ENCODE measurements at regions not wholly inside any gene's neighbourhood (a gene's known extent, or its start where the extent isn't known, plus 50 kb on each side); places are given as distances from the start of the nearest gene placed in this dataset.

DNA sequence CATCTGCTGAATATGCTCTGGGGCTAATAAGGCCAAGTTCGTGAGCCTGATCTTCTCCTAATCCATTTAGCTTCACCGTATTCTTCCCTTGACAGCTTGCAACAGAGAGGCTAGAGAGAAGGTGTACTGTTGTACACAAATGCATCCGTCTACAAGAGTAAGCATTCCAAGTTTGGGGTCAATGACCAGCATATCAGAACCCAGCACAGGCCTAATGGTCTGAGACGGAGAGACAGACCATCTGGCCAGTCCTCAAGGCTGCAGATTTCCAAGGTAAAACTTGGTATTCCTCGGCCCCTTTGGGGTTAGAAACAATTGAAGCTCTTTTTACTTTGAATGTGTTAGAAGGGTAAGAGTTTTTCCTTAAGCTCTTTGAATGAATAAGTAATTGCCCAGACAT, 481.2 kb upstream of the KLF4 start:
- no peak for DNase-seq

DNA sequence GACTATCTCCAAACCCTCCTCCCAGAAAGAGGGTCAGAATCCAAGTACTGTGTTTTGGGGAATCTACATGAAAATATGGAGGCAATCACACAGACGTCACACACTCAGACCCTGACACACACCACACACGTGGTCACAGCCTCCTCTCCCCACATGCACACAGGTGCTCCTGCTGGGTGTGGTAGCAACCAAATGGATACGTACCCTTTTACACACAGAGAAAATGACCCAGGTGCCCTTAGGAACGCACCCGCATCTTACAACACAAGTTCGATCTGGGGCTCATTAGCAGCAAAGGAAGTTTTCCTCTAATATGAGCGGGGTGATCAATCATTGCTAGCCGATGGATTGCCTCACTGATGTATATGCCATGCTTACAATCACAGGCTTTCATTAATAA, 480.2 kb upstream of the KLF4 start:
- no peak for DNase-seq

DNA sequence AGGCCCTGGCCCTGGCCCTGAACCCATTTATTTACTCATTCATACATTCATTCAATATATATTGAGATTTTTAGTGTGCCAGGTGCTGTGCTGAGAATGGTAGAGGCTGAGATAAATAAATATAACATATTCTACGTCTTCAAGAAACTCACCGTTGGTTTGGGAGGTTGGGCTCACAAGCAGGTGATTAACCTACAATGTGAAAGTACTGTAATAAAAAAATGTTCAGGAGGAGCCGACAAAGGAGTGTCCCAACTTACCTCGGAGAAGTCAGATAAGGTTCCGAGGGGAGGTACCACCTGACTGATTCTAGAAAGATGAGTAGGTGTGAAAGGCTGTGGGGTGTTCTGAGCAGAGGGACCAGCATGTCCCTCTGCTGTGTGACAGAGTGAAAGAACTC, 479.6 kb upstream of the KLF4 start:
- no peak for DNase-seq

DNA sequence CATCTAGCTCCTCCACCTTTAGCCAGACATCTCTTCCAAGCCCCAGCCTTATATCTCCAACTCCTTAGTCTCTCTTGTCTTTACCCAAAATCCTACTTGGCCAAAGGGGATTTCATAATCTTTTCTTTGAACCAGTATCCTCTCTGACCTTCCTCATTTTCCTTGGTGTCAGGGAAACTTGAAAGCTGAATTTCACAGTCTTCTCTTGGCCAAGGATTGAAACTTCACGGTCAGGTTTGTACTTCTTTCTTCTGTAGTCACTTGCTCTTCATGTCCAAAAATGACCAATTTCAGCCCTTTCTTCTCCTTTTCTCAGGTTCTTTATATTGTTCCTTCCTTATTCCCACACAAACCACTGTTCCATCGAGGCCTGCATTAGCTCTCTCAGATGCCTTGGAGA, 473.7 kb upstream of the KLF4 start:
- no peak for DNase-seq

DNA sequence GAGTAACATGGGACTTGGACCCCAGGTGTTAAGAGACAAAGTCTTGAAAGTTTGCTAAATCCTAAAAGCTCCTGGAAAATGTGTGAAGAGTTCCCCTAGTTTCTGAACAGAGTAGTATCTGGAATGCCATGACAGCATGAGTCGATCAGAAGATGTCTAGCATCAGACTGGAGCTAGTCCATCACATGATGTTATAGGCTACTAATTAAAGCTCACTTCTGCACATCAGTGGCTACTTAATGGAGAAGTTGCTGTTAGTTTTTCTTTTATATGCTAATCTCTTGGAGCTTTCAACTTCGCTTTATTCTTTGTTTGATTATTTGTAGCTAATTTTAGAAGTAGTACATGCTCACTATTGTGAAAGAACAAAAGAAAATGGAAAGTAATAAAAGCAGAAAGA, 471.3 kb upstream of the KLF4 start:
- DNase-seq, result no peak

DNA sequence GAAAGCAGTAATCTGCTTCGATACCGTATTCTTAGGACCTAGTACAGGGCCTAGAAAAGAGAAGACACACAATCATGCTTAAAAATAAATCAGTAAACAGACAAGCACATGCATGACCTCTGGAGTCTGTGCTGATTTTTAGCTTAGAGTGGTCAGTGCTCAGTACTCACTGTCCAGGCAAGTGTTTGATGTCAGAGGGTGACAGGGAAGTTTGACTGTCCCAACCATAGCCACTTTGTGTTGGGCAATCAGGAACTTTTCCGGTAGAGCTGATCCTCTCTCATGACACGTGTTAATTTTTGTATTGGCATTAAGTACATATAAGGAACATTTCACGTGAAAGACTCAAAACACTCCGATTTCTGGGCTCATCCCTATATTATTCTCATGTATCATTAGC, 464.7 kb upstream of the KLF4 start:
- DNase-seq, result no peak

DNA sequence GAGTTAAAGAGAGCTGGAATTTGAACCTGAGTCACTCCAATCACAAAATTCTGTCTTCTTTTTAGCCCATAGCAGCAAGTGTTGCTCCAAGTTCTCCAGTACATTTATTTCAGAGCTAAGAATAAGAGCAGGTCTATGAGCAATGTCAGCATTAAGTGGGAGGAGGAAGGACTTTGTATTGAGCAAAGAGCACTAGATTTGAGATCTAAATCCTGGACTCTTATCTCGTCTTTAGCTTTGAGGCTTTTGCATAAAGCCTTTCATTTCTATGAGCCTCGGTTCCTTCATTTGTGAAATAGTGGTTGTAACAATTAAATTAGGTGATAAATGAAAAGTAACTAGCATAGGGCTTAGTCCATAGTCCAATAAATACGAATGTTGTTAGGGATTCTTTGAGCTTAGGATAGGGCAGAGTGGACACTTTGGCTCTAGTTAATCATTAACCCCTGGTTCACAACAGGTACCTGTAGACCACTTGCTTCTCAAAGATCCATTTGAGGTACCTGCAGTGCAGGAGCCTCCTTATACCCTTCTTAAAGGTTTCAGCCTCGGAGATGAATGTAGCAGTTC, 464.1 kb upstream of the KLF4 start:
- no peak for DNase-seq

DNA sequence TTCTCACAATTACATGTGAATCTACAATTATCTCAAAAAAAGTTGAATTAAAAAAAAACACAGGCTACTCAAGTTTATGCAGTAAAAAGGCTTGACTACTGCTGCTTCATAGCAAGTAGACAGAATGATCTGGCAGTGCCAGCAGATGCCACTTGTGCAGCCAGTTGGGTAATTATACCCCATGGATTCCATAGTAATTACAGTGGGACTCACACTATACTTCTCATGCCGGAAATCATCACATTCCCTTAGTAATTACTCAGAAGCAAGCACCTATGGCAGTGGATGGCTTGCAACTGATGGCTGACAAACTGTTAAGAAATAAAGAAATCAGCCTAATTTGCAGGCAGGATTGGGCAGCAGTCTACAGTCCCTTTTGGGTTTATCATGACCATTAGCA, 463.2 kb upstream of the KLF4 start:
- no peak for DNase-seq

DNA sequence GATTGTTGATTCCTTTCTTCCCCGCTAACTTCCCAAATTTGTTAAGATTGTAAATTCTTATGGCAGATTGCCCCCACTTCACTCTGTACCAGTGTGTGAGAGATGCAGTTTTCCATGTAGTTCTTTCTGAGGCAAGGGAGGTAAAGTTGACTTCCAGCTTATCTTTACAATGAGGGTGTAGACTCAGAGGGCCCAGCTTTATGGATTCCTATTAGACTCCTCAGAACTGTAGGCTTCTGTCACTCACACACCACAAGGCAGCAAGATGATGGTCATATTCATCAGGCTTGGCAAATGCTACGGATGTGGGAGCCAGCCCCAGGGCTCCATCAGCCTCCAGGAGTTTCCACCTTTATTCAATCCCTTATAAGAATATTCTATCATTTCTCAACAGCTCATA, 461.9 kb upstream of the KLF4 start:
- no peak for DNase-seq

DNA sequence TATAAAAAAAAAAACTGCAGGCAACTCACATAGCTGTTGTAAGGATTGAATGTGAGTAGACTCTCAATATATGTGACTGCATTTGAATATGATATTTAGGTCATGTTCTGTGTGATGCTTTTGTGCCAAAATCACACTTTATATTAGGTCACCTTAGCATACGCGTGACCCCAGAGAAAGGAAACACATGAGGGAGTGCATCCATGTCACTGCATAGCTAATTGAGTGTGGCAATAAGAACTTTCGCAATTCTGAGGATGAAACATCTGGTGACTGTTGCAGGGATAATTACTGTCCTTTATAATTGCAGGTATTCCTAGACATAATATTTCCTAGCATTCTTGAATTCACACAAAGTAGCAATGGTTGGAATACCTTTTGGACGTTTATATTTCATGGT, 459.5 kb upstream of the KLF4 start:
- DNase-seq, result no peak

DNA sequence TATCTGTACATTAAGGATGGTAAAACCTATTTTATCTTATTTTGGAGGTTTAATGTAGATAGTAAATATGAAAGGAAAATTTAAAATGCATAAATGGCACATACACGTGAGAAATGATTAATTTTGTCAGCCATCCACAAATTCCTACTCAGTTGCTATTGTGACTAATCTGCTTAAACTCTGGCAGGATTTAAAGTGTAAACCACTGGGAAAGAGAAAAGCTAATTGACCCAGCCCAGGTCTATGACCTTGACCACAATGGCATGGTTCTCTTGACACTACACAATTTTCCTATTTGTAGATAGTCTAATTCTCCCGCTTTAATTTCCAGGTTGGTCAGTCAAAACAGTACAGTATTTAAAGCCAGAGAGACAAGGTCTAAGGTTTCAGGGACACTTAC, 459.0 kb upstream of the KLF4 start:
- DNase-seq, result no peak

DNA sequence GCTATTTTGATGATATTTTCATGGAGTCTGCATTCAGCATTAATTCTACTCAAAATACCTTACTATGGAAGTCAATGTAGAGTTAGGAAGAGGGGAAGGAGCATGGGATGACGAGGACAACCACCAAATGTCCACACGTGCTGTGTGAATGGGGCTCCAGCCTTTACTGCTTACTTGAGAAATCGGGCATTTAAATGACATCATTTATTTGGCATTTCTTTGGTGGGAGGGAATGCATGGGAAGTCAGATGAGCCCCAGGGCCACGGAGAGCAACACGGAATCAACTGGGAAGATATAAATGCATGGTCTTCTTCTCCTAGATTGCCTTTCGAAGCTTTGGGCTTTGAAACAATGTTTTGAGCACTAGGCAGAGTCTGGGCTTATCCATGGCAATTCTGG, 458.5 kb upstream of the KLF4 start:
- no peak for DNase-seq

DNA sequence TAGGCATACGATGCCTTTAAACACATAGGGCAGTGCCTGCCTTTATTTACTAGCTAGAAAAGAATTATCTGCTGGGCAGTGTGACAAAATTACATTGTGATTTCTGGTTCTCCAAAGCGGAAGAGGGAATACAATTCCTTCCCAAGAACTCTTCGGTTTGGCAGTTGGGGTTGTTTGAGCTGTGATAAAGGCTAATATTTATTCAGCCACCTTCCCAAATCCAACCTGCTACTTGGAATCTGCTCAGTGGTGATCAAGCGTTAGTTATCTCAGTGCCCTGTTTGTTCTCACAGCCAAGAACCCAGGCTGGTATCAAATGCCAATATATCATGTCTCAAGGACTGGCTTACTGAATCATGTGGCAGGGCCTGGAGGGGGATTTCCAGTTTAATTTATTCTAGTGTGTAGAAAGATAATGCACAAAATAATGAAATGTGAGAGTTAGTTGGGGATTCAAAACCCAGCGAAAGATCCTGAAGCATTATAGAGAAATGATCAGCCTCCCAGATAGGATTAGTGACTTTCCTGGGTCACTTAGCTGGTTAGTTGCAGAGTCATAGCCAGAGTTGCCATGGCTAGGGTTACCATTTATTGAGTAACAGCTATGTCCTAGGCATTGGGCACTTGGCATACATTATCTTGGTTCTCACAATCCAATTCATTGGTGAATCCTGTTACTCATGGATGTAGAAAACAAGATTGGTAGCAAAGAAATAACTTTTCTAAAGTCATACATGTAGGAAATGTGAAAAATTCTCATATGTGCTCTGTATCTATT, 457.0 kb upstream of the KLF4 start:
- no peak for DNase-seq

DNA sequence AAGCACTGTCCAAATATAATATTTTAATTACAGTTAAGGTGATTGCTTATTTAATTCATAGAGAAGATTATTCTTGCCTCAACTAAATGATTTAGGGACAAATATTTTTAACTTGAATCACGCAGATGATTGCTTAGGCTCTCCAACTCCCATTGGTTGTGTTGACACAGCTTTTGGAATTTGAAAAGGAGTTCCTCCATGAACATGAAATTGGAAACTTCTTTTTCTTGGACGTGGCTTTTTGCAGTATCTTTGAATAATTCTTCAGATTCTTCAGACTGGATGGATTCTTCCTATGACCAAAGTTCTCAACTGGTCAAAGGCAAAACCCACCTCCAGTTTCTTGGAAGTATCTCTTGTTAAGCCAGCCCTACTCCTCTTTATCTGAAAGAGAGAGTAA, 456.4 kb upstream of the KLF4 start:
- no peak for DNase-seq

DNA sequence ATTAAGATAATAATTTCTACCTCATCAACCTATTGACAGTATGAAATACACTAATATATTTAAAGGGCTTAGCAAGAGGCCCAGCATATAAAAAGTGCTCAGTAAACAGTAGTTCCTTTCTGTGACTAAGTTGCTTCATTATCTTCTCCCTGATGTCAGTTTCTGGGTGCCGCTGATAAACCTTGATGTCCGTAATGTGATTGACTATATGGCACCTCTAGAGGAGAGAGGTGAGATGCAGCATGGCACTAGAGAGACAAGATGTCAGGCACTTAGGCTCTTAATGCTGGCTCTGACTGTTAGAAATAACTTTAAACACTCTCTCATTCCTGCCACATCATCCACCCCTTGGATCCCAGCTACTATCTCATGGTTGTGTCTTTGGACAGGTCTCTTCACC, 455.9 kb upstream of the KLF4 start:
- no peak for DNase-seq

DNA sequence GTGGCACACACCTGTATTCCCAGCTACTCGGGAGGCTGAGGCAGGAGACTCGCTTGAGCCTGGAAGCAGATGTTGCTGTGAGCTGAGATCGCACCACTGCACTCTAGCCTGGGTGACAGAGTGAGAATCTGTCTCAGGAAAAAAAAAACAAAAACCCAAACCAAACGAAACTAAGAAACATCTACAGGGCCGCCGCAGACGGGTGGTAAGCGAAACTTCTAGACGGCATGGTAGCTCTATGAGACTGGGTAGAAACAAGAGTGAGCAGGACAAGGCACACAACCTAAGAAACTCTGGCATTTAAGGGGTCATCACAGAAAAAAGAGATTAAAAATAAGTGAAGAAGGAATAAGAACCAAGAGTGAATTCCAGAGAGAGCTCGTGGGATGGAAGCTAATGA, 454.8 kb upstream of the KLF4 start:
- no peak for DNase-seq

DNA sequence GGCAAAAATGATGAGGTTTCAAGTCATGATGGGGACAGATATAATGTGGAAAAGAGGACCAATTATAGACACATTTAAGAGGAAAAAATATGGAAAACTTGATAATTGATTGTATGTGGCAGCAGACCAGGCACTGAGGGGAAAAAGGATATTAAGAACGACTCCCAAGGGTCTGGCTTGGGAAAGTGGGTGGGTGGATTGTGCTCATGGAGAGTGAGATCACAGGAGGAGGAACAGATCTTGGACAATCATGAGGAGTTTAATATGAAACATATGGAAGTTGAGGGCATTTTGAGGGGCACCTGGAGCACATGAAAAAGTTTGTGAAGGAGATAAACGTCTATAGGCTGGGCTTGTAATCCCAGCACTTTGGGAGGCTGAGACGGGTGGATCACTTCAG, 454.3 kb upstream of the KLF4 start:
- DNase-seq, result no peak

DNA sequence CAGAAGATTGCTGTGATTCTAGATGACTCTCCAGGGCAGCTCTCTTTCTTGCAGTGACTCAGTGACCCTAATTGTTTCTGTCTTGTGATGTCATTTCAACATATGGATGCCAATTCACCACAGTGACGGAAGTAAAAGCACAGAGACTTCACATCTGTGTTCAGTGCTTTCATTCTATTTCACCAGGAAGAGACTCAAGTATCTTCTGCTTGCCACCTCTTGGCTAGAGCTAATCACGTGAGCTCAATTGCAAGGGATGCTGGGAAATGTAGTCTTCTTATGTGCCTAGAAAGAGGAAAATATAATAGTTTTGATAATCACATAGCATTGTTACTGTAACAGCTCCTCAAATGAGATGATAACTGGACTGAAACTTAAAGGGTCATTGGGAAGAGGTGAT, 453.3 kb upstream of the KLF4 start:
- no peak for DNase-seq

DNA sequence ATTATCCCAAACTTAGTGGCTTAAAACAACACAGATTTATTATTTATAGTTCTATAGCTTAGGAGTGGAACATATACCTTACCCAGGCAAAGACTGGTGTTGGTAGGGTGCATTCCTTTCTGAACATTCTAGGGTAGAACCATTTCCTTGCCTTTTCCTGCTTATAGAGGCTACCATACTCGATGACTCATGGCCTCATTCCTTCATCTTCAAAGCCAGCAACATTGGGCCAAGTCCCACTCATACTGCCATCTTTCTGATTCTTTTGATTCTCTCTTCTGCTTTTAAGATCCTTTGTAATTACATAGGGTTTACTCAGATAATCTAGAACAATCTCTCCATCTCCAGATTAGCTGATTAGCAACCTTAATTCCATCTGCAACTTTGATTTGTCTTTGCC, 452.7 kb upstream of the KLF4 start:
- DNase-seq, result no peak

DNA sequence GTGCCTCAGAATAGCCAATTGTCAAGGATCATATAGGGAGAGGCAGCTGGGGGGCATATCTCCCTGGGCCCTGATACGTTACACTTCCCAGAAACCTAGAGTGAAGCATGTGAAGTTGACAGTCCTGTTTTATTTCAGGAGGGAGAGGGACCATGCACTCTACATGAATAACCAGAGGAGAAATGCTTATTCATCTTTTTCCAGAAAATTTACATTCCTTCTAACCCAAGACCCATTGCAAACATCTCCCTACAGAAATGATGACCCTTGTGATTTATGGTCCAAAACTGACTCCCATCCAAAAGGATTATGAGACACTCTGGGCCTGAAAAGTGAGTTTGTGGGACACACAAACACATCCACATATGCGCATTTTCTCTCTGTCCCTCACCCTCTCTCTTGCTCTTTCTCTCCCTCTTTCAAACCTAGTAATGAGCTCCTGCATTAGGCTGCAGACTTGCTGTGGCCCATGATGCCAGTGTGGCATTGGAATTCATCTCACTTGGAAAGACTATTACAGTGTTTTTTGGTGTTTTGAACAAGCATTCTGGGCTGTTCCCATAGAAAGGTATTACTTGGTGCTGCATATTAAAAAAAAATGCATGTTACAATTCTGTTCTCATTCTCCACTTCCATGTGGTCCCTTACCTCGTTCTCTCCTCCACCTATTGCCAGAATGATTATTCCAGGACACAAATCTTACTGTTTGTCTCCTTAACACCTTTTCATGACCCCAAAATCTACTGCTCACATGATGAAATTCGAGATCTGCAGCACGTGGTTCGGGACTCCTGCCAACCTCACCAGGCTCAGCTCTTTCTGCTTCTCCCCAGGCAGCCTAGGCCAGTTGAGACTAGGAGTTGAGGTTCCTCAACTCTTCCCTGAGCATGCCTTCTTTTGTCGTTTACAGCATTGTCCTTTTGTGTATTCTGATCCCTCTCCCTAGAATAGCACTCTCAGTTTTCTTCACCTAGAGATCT, 451.3 kb upstream of the KLF4 start:
- no peak for DNase-seq

DNA sequence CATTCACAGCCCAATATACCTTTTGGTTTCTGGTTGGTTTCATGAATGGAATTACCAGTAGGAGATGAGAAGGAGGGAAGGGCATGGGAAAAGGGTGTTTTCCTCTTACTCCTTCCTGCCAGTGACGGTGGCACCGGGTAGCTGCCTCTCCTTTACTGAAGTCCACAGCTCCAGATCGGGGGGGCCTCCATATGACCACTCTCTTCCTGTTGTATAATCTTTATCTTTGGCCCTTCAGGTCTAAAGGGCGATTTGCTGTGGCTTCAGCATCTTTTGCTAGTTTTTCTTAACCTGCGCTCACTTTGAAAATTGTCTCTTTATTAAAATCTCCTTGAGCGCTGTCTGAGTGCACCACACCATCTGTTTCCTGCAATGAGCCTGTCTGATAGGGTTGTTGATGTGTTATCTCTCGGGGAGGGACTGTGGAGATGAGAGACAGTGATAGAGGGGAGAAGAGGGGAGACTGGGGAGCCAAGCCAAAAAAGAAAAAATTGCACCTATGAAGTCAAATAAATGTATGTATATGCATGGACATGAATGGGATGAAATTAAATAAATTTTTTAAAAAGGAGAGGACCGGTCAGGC, 449.3 kb upstream of the KLF4 start:
- DNase-seq, result no peak

DNA sequence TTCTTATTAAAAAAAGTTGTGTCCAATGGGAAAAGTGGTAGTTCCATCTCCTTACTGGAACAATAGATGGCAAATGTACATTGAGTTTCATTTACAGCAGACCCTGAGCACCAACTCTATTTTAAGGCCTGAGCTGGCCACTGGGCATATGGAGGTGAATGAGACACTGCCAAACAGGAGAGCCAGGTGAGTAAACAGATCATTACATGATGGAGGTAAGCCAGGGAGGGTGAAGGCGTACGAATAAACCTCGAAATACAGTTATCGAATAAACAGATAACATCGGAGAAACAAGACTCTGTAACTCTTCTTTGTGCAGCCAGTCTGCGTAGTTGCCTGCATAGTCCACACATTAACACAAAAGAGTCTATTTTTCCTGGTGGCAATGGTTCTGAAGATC, 446.4 kb upstream of the KLF4 start:
- DNase-seq, result no peak

DNA sequence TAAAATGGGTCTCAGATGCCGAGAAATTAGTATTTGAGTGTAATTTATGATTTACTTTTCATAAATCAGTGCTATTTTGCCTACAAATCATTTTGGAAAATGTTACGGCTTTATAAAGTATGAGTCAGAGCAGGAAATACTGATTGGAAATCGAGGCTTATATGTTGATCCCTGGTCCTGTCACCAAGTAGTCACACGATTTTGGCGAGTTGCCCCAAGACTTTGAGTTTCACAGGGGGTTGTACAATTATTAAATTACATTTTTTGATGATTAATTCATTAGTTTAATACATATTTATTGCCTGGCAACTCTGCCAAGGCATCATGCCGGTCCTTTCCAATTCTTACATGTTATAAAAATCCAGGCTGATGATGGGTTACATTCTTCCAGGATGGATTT, 443.9 kb upstream of the KLF4 start:
- DNase-seq, result no peak

DNA sequence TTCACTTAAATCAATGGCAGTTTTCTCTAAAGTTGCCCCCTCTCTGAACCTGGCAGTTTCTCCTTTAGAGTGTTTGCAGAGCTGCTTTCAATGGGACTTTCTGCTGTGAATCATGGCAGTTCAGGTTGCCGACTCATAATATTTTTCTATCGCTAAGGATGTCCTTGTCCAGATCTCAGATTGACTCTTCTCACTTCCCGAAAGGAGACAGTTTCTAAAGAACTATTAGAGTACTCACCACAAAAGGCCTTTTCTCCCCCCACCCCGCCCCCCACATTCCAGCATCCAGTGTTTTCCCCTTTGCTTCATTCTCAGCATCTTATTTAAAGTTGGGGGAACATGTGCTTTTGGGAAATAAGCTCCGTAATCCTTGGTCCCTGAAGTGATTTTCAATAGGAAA, 443.5 kb upstream of the KLF4 start:
- DNase-seq, result no peak
